Activated B cell treated with CpG ODN at 0.5 μM for 24 hours (primary cell): ENCODE measurements at regions not wholly inside any gene's neighbourhood (a gene's known extent, or its start where the extent isn't known, plus 50 kb on each side); places are given as distances from the start of the nearest gene placed in this dataset.

Experiments
- ATAC-seq: fragments of 200-7000 bp; cut with Tn5 transposase; one replicate; pipeline ENCODE4 v1.10.0; 2021; ENCODE audit warnings: low read depth, mild to moderate bottlenecking, moderate library complexity
- CTCF ChIA-PET: fragments of 350-600 bp; sonication (Branson Sonifier 250); formaldehyde crosslinking; loops from one replicate; lab custom pipeline; 2021; ENCODE audit warnings: antibody characterized with exemption; lab: Charles Lee
- POLR2A ChIA-PET: fragments of 350-600 bp; sonication (Branson Sonifier 250); formaldehyde crosslinking; loops from one replicate; lab custom pipeline; 2021; ENCODE audit warnings: antibody characterized with exemption; lab: Charles Lee
- DNase-seq: peaks from one replicate; pipeline ENCODE4 v3.0.0; 2022
- H3K27ac Mint-ChIP-seq: one replicate; pipeline ENCODE4 v1.8.0; 2020; ENCODE audit warnings: mixed read lengths
- H3K27me3 Mint-ChIP-seq: one replicate; pipeline ENCODE4 v1.8.0; 2021; ENCODE audit warnings: mixed read lengths
- H3K36me3 Mint-ChIP-seq: one replicate; pipeline ENCODE4 v1.8.0; 2021; ENCODE audit warnings: low read depth, mixed read lengths
- H3K4me1 Mint-ChIP-seq: one replicate; pipeline ENCODE4 v1.8.0; 2021; ENCODE audit warnings: mixed read lengths
- H3K4me3 Mint-ChIP-seq: one replicate; pipeline ENCODE4 v1.8.0; 2020; ENCODE audit warnings: mild to moderate bottlenecking, mixed read lengths
- H3K9me3 Mint-ChIP-seq: one replicate; pipeline ENCODE4 v1.8.0; 2020; ENCODE audit warnings: mixed read lengths
- intact Hi-C: fragments of 100-400 bp; cut with micrococcal nuclease; formaldehyde crosslinking; loops from one replicate; pipeline ENCODE4 v1.15.1; 2024
- TF ChIP-seq, protein P1 (sequence below): fragments of 200-600 bp; IDR thresholded peaks from one replicate; pipeline ENCODE4 v1.8.0; 2022; ENCODE audit warnings: antibody characterized with exemption, mild to moderate bottlenecking

GRCh38 chr13:51518827-51519226 lies 65.4 kb upstream of the WDFY2 start:
- DNase-seq = no peak
- intact Hi-C loops = no loop called here
- Mint-ChIP-seq H3K36me3 (no peaks in the 10 kb centered on the region), H3K9me3 (peaks cover 2% of the 10 kb centered on the region), H3K27me3 (peaks cover 3% of the 10 kb centered on the region), H3K27ac (no peak overlapping the region), H3K4me3 (no peak overlapping the region), H3K4me1 (peaks cover 4% of the 10 kb centered on the region)
- POLR2A ChIA-PET = no interaction called here
- CTCF ChIA-PET = no interaction called here
- no peak for ATAC-seq
- TF ChIP-seq, protein P1, sequence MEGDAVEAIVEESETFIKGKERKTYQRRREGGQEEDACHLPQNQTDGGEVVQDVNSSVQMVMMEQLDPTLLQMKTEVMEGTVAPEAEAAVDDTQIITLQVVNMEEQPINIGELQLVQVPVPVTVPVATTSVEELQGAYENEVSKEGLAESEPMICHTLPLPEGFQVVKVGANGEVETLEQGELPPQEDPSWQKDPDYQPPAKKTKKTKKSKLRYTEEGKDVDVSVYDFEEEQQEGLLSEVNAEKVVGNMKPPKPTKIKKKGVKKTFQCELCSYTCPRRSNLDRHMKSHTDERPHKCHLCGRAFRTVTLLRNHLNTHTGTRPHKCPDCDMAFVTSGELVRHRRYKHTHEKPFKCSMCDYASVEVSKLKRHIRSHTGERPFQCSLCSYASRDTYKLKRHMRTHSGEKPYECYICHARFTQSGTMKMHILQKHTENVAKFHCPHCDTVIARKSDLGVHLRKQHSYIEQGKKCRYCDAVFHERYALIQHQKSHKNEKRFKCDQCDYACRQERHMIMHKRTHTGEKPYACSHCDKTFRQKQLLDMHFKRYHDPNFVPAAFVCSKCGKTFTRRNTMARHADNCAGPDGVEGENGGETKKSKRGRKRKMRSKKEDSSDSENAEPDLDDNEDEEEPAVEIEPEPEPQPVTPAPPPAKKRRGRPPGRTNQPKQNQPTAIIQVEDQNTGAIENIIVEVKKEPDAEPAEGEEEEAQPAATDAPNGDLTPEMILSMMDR = no peak

DNA sequence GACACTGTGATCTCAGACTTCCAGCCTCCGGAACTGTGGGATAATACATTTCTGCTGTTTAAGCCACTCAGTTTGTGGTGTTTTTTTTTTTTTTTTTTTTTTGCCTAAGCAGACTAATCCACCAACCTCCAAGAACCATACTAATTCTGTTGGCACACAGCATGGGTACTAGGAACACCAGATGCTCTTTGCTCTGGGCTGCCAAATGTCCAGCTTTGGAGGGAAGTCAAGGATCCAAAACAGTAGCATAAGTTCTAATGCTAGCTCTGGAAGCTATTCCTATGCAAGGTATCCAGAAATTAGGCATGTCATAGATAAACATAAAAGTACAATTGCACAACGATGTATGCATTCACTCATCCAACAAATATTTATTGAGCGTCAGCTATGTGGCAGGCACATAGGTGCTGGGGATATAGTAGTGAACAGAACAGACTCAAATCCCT lies 64.5 kb upstream of the WDFY2 start:
- ChIA-PET POLR2A (no interaction called here), CTCF (no interaction called here)
- intact Hi-C loops = no loop called here
- peaks cover 3% of the 10 kb centered on the region for H3K27me3 Mint-ChIP-seq
- no peak overlapping the region for H3K27ac Mint-ChIP-seq
- H3K4me3 Mint-ChIP-seq = no peak overlapping the region
- no peak for DNase-seq
- peaks cover 4% of the 10 kb centered on the region for H3K4me1 Mint-ChIP-seq
- peaks cover 2% of the 10 kb centered on the region for H3K9me3 Mint-ChIP-seq
- TF ChIP-seq, protein P1 = no peak
- H3K36me3 Mint-ChIP-seq = no peaks in the 10 kb centered on the region
- no peak for ATAC-seq

DNA sequence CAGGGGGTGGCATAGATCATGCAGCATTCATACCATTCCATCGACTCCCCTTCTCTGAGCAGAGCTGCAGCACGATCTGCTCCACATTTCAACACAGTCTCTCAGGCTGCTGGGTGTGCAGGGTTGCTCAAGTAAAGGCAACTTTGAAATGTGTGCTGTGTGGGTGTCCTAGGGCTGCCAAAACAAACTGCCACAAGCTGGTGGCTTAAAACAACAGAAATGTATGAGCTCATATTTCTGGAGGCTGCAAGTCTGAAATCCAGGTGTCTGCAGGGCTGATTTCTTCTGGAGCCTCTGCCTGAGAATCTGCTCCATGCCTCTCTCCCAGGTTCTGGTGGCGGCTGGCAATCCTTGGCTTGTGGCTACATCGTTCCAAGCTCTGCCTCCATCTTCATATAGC lies 63.7 kb upstream of the WDFY2 start:
- H3K4me3 Mint-ChIP-seq = no peak overlapping the region
- H3K27me3 Mint-ChIP-seq = peaks cover 2% of the 10 kb centered on the region
- no peak for DNase-seq
- ATAC-seq = no peak
- TF ChIP-seq, protein P1 = no peak
- peaks cover 4% of the 10 kb centered on the region for H3K4me1 Mint-ChIP-seq
- peaks cover under 1% of the 10 kb centered on the region for H3K9me3 Mint-ChIP-seq
- no peaks in the 10 kb centered on the region for H3K36me3 Mint-ChIP-seq
- POLR2A ChIA-PET = no interaction called here
- no peak overlapping the region for H3K27ac Mint-ChIP-seq
- intact Hi-C loops = no loop called here
- CTCF ChIA-PET = no interaction called here

DNA sequence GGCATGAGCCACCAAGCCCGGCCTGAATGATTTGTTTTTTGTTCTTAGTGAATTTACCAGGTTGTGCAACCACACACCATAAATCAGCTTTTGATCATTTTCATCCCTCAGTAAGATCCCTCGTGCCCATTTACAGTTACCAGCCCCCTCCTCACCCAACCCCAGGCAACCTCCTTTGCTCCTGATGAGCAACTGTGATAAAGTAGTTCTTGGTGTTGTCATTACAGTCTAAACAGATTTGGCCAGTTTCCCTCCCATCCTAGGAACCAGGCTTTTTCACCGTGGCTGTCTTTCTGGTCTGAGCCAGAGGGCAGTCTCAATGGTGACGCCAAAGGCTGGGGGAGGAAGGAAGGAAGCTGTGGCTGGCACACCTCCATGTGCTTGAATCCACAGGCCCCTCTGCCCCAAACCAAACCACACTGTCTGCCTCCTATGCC lies 61.2 kb upstream of the WDFY2 start:
- Mint-ChIP-seq H3K27me3 (no peaks in the 10 kb centered on the region), H3K4me3 (no peak overlapping the region), H3K27ac (no peak overlapping the region), H3K9me3 (no peaks in the 10 kb centered on the region), H3K36me3 (no peaks in the 10 kb centered on the region), H3K4me1 (peaks cover 4% of the 10 kb centered on the region)
- POLR2A ChIA-PET = no interaction called here
- TF ChIP-seq, protein P1 = no peak
- CTCF ChIA-PET = no interaction called here
- intact Hi-C loops = no loop called here
- DNase-seq (no peak), ATAC-seq (no peak)

DNA sequence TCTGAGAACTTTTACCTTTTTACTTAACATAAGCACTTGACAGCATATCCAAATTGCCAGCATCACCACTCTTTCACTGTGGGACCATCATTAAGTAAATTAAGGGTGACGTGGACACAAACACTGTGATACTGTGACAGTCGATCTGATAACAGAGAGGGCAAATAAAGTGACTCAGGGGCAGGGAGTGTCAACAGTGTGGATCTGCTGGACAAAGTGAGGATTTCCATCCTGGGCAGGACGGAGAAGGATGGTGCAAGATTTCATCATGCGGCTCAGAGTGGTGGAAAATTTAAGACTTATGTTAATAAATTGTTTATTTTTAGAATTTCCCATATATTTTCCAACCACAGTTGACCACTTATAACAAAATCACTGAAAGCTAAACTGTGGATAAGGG lies 60.0 kb upstream of the WDFY2 start:
- Mint-ChIP-seq H3K27ac (no peak overlapping the region), H3K4me1 (peaks cover 4% of the 10 kb centered on the region), H3K27me3 (no peaks in the 10 kb centered on the region), H3K9me3 (no peaks in the 10 kb centered on the region), H3K4me3 (no peak overlapping the region), H3K36me3 (no peaks in the 10 kb centered on the region)
- ATAC-seq = no peak
- POLR2A ChIA-PET = no interaction called here
- TF ChIP-seq, protein P1 = no peak
- DNase-seq = no peak
- CTCF ChIA-PET = no interaction called here
- intact Hi-C loops = no loop called here
